ENCODE measurements at regions not wholly inside any gene's neighbourhood (a gene's known extent, or its start where the extent isn't known, plus 50 kb on each side); places are given as distances from the start of the nearest gene placed in this dataset.

DNA sequence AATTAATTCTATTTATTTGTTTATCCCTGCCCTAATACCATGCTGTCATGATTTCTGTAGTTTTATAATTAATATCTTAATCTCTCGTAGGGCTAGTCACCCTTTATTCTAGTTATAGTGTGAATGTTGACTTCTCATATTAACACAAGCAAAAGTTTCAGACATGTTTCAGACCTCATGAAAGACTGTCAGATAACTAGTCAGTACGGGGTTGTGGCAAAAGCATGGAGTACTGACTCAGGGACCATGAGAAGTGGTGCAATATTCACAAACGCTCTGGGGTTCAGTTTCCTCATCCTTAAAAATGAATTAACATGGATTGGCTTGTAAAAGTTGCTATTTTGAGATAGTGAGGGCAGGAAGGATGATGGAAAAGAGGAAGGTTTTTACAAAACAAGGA is 148.9 kb downstream of the TMEM200A start:
- DNase-seq (ENCODE audit: extremely low read depth, low read depth), result no peak
- no peak for TF ChIP-seq CTCF (IDR thresholded peaks at IDR 0.05; ENCODE audit: low read depth, low read length)

- DNase-seq (ENCODE audit: extremely low read depth, low read depth), result no peak
- no peak for TF ChIP-seq CTCF (IDR thresholded peaks at IDR 0.05; ENCODE audit: low read depth, low read length)
These were observed 149.5 kb downstream of the TMEM200A start for GRCh38 chr6:130515306-130515705.

DNA sequence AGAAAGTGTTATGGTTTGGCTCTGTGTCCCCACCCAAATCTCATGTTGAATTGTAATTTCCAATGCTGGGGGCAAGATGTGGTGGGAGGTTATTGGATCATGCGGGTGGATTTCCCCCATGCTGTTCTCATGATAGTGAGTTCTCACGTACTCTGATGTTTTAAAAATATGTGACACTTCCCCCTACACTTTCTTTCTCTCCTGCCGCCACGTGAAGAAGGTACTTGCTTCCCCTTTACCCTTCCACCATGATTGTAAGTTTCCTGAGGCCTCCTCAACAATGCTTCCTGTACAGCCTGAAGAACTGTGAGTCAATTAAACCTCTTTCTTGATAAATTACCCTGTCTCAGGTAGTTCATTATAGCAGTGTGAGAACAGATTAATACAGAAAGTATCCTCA is 150.8 kb downstream of the TMEM200A start:
- no peak for TF ChIP-seq CTCF (IDR thresholded peaks at IDR 0.05; ENCODE audit: low read depth, low read length)
- no peak for DNase-seq (ENCODE audit: extremely low read depth, low read depth)

GRCh38 chr6:130517444-130517931 is 151.7 kb downstream of the TMEM200A start:
- TF ChIP-seq CTCF (IDR thresholded peaks at IDR 0.05; ENCODE audit: low read depth, low read length), result no peak
- DNase-seq (ENCODE audit: extremely low read depth, low read depth), result no peak

- TF ChIP-seq CTCF (IDR thresholded peaks at IDR 0.05; ENCODE audit: low read depth, low read length), result no peak
- no peak for DNase-seq (ENCODE audit: extremely low read depth, low read depth)
These were observed 152.8 kb downstream of the TMEM200A start for GRCh38 chr6:130518588-130518987.

DNA sequence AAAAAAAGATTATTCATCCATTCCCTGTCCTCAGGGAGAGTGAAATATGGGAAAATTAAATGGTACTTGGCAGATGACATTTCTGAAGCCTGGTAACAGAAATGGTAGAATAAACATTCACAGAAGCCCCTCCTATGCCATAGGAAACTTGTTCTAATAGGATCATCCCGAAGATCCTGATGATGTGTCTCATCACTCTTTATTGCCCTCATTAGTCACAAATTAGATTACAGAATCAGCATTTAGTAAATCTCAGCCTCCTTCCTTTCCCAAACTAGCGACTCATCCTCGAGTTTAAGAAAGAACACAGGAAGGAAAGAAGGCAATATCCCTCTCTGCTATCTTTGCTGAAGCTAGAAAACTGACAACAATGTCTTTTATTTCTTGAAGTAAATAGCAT is 154.4 kb downstream of the TMEM200A start:
- DNase-seq (ENCODE audit: extremely low read depth, low read depth), result no peak

DNA sequence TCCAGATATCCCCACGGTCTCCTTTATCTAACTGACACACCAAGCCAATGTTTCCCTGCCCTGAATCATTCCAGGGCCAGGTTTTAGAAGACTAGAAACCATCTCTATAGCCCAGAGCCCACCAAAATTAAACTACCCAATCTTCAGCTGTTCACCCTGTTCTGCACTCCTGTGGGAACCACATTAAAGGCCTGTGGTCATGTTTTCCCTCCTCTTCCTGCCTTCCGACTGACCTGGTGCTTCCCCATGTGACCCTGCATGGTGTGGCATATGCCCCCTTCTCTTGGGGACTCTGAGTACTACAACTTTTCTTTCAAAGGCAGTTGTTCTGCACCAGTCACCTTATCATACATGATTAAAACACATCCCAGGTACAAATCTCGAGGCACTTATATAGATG is 155.0 kb downstream of the TMEM200A start:
- TF ChIP-seq CTCF (IDR thresholded peaks at IDR 0.05; ENCODE audit: low read depth, low read length), result no peak
- no peak for DNase-seq (ENCODE audit: extremely low read depth, low read depth)

More for the DNA sequence above, 154.4 kb downstream of the TMEM200A start:
- no peak for TF ChIP-seq CTCF (IDR thresholded peaks at IDR 0.05; ENCODE audit: low read depth, low read length)
